Medulla oblongata (tissue), 1 donor: ENCODE measurements at regions not wholly inside any gene's neighbourhood (a gene's known extent, or its start where the extent isn't known, plus 50 kb on each side); places are given as distances from the start of the nearest gene placed in this dataset.
A peak's percentile ranks its signal among the peaks of the same experiment; 100 is the strongest.

Experiments
- DNase-seq: peaks from one replicate; pipeline ENCODE4 v3.0.0-alpha.2; 2015; ENCODE audit errors: extremely low spot score

DNA sequence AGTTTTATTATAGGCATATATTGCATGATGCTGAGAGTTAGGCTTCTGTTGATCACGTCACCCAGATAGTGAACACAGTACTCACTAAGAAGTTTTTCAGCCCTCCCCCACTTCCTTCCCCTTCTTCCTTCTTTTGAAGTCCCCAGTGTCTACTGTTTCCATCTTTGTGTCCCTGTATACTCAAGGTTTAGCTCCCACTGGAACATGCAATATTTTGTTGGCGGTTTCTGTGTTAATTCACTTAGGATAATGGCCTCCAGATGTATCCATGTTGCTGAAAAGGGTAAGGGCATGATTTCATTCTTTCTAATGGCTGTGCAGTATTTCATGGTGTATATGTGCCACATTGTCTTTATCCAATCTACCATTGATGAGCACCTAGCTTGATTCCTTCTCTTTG, 764.3 kb downstream of the MTRR start:
- no peak for DNase-seq

- no peak for DNase-seq
Measured at GRCh38 chr5:8633696-8634095, 764.7 kb downstream of the MTRR start.

DNA sequence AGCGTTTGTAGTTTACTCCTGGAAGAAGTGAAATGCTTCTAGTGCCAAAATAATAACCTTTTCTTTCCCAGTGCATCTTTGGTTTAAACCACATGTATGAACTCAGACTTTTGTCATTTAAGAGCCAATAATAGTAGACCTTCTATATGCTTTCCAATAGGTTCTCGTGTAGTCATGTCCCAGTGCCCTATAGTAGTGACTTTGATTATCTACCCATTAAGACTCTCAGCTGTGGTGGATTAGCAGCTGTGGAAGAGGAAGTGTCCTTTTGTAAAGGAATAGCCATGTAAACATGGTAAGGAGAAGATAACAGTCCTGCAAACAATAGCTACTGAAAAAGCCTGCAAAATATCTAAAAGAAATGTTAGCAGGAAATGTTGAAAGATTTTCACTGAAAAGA, 765.3 kb downstream of the MTRR start:
- DNase-seq: no peak

DNA sequence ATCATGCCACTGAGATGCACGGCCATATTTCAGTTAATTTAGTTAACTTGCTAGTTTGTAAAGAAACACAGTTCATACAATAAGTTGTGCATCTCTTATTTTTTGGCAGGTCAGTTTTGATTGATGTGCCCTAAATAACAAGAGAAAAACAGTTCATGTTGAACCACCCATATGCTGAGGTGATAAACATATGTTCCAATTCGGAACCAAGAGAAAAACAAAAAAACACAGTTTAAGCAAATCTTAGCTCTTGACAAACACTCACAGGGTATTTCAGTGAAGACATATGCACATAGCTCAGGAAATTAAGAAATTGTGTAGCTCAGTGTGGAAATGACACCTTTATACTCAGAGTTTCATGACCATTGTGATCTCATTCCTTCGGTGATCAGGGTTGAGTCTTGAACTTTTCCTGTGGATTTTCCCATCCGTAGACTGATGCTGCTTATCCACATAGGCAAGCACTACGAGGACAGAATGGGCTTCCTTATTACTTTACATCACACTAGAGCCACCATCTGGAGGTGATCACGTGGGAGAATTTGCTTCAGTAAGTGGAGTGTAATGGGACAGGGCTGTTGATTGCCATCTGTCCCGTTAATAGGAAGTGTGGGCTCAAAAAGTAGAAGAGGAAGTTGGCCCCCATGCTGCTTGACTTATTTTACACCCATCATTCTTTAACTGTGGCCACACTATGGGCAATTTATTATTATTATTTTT, 773.0 kb downstream of the MTRR start:
- DNase-seq: no peak

- DNase-seq: no peak
Measured at GRCh38 chr5:8644377-8644776, 775.4 kb downstream of the MTRR start.

GRCh38 chr5:8647111-8647510, 778.2 kb downstream of the MTRR start:
- DNase-seq: no peak

- peak; percentile 14 for DNase-seq
Measured at GRCh38 chr5:8650186-8650585, 781.2 kb downstream of the MTRR start.

GRCh38 chr5:8660133-8660893, 791.4 kb downstream of the MTRR start:
- DNase-seq: no peak

DNA sequence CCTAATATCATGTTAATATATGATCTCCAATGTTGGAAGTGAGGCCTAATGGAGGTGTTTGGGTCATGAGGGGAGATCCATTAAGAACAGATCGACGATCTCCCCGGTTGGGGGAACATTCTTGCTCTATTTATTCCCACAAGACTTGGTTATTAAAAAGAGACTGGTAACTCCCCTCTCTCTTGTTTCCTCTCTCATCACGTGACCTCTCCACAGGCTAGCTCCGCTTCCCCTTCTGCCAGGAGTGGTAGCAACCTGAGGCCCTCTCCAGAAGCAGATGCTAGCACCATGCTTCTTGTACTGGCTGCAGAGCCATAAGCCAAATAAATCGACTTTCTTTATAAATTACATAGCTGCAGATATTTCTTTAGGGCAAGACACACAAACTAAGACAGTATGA, 794.4 kb downstream of the MTRR start:
- DNase-seq: no peak

GRCh38 chr5:8675182-8675581, 806.2 kb downstream of the MTRR start:
- no peak for DNase-seq

DNA sequence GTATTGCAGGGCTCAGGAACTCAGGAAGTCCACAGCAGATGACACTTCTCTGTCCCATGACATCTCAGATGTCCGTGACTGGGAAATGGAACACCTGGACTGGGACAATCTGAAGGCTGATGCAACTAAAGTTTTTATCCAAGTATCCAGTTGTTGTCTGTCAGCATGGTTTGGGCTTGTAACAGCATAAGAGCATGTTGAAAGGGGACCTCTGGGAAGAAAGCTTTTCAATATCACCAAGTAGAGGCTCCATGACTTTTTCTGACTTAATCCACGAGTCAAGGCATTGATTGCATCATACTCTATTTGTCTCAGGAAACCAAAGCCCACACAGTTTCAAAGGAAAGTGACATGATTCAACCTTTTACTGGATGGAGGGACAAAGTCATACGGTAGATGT, 807.7 kb downstream of the MTRR start:
- DNase-seq: no peak

DNA sequence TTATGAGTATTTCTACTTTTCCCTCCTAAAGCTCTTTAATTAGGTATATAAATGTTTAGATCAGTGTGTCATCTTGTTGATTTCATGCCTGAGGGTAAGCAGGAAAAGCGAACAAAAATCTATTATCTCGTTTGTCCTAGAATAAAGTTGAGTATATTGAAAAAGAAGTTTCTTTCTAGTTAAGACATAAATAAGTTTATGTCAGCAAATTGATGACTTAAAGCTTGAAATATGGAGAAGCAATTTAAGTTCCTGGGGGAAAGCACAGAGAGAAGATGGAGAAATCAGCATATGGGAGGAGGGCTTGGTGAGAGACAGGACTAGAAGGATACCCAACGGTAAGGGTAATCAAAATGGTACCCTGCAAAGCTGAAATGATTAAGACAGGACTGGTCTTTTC, 813.4 kb downstream of the MTRR start:
- no peak for DNase-seq

DNA sequence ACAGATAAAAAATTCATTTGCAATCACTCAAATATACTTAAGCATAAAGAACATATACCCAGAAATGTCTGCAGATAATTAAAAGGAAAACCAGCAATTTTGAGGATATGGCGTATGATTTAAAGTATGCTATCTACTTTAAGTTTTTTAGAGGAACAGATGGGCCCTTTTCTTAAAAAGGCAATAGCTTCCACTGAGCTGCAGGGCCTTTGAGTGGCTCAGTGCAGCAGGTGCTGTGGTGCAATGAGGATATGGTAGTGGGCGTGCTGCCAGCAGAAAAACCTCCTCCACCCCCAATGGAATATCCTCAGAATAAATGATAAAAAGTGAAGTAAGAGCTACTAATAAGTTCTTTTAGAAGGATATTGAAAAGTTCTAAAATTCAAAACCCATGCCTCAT, 814.5 kb downstream of the MTRR start:
- no peak for DNase-seq

DNA sequence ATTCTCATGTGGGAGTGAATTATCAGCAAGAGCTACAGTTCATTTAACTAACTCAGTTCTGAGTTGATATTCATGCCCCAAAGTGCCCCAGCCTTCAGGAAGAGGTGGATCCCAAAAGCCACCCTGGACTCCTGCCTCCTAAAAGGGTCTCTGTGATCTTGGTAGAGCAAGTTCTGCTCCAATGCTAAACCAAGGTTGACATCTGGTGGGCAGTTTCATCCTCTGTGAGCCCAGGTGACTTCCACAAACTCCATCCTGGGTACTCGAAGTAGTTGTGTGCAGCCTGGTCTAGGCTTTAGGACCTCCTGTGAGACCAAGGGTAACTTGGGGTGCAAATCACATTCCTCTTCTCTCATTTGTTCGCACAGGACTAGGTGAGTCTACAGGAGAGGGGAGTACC, 816.8 kb downstream of the MTRR start:
- peak; percentile 4 for DNase-seq

- DNase-seq: peak; percentile 2
Measured at GRCh38 chr5:8686707-8687106, 817.8 kb downstream of the MTRR start.

GRCh38 chr5:8689773-8690172, 820.8 kb downstream of the MTRR start:
- DNase-seq: no peak

DNA sequence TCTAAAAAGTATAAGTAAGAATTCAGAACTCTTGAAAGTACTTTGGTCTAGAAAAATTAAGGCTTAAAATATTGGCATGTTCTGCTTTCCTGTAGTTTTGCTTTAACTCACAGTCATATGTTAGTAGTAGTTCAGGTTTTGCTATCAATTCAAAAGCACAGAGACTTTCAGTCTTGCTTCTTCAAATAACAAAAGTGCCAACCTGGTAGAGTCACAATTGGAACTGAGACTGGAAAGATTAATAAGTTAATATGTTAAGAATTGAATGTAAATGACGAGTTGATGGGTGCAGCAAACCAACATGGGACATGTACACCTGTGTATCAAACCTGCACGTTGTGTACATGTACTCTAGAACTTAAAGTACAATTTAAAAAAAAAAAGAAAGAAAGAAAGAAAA, 822.3 kb downstream of the MTRR start:
- no peak for DNase-seq

- no peak for DNase-seq
Measured at GRCh38 chr5:8693341-8693844, 824.4 kb downstream of the MTRR start.

- no peak for DNase-seq
Measured at GRCh38 chr5:8694545-8694944, 825.6 kb downstream of the MTRR start.

GRCh38 chr5:8695902-8696845, 827.2 kb downstream of the MTRR start:
- no peak for DNase-seq

GRCh38 chr5:8700222-8700621, 831.3 kb downstream of the MTRR start:
- no peak for DNase-seq

- no peak for DNase-seq
Measured at GRCh38 chr5:8700671-8701070, 831.7 kb downstream of the MTRR start.
